ENCODE measurements at regions not wholly inside any gene's neighbourhood (a gene's known extent, or its start where the extent isn't known, plus 50 kb on each side); places are given as distances from the start of the nearest gene placed in this dataset.
"Not testable (repeated sequence)": the region's sequence is repeated elsewhere in the genome, so short reads cannot be mapped to it uniquely, and the experiment has no call there.

DNA sequence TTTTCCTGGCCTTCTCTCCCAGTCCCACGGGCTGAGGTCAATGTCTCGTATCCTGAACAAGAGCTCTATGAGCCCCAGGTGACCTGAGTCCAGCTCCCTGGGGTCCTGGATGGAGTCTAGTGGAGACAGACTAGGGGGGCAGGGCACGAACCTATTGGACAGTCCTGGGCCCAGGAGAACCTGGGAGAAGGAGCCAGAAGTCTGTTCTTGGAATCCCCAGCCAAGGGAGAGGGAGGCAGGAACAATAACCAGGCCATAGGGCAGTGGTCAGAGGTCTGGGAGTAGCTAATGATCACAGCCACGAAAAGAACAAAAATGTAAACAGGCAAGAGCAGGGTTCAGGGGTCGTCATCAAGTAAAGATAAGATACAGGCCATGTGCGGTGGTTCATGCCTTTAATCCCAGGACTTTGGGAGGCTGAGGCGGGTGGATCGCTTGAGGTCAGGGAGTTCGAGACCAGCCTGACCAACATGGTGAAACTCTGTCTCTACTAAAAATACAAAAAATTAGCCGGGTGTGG is 60.8 kb downstream of the COPRS start:
- no peak for DNase-seq (ENCODE audit: low read depth in 2 of 2)

DNA sequence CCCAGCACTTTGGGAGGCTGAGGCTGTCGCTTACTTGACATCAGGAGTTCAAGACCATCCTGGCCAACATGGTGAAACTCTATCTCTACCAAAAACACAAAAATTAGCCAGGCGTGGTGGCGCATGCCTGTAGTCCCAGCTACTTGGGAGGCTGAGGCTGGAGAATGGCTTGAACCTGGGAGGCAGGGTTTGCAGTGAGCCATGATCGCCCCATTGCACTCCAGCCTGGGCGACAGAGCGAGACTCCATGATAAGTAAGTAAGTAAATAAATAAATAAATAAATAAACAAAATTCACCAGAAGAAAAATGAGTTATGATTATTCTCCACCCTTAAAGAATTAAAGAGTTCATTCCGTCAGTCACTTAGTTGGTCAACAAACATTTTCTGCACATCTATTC is 63.1 kb downstream of the COPRS start:
- not testable (repeated sequence) for DNase-seq (ENCODE audit: low read depth in 2 of 2)

- DNase-seq (ENCODE audit: low read depth in 2 of 2), result no peak
Measured at GRCh38 chr17:31794111-31794510, 64.9 kb downstream of the COPRS start.

GRCh38 chr17:31793634-31794033 is 65.4 kb downstream of the COPRS start:
- DNase-seq (ENCODE audit: low read depth in 2 of 2), result not testable (repeated sequence)

DNA sequence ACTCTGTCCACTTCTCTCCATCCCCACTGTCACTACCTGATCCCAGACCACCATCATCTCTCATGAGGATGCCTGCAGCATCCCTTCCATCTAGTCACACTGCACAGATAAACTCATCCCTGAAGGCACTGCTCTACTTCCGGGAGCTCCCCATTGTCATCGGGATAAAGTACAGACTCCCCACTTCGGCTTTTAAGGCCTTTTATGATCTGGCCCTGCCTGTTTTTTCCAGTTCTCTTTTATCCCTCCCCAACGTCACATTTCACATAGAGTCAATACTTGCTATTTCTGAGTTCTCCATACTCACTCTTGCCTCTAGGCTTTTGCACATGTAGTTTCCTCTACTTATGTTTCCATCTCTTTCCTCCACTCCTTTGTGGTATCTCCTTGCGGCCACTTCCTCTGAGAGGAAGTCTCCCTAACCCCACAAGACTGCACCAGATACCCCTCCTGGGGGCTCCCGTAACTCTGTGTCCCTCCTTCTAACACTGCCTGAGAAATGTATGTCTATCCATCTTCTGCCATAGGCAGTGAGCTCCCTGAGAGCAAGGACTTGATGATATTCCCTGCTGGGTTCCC is 66.9 kb downstream of the COPRS start:
- no peak for DNase-seq (ENCODE audit: low read depth in 2 of 2)

- no peak for DNase-seq (ENCODE audit: low read depth in 2 of 2)
Measured at GRCh38 chr17:31789707-31790505, 69.1 kb downstream of the COPRS start.

DNA sequence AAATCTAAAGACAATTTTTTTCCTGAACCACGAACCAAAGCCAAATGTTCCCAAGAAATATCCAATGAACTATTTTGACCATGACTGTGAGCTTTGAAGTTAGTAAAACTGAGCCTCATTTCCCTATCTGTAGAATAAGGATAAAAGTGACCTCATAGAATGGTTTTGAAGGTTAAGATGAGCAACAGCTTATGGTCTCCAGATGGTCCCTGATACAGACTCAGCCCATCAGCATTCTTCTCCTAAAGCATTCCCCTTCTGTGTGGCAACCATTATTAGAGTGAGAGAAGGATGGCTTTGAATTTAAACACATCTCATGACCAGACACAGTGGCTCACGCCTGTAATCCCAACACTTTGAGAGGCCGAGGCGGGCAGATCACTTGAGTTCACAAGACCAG is 70.1 kb downstream of the COPRS start:
- DNase-seq (ENCODE audit: low read depth in 2 of 2), result no peak

GRCh38 chr17:31788571-31788946 is 70.5 kb downstream of the COPRS start:
- DNase-seq (ENCODE audit: low read depth in 2 of 2), result no peak

DNA sequence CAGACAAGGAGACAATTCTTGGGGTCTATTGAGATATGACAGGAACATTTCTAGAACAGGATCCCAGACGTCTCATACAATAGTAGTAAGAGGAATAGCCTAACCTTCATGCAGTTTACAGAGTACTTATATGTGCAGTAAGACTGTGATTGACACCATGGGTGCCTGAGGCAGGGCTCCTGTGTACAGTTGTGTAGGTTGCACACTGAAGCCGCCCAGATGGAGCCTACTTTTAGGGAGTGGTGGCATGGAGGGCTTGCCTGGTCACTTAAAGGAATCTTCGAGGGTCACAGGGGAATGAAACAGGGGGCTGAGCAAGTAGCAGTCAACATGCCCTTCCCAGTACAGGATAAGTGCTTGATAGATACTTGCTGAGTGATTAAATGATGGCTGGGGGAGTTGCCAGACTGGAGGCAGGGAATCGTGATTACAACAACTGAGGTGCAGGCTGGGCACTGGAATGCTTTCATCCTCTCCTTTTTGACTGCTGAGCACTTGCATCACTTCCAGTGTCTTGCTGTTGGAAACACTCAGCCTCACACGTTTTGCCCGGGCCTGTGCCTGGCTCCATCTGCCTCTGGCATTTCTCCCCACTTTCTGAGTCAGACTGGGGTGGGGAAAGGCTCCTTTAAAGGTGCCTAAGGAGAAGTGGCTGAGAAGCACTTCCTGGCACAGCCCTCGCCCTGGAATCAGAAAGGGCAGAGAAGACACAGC is 71.0 kb downstream of the COPRS start:
- DNase-seq (ENCODE audit: low read depth in 2 of 2), result no peak

DNA sequence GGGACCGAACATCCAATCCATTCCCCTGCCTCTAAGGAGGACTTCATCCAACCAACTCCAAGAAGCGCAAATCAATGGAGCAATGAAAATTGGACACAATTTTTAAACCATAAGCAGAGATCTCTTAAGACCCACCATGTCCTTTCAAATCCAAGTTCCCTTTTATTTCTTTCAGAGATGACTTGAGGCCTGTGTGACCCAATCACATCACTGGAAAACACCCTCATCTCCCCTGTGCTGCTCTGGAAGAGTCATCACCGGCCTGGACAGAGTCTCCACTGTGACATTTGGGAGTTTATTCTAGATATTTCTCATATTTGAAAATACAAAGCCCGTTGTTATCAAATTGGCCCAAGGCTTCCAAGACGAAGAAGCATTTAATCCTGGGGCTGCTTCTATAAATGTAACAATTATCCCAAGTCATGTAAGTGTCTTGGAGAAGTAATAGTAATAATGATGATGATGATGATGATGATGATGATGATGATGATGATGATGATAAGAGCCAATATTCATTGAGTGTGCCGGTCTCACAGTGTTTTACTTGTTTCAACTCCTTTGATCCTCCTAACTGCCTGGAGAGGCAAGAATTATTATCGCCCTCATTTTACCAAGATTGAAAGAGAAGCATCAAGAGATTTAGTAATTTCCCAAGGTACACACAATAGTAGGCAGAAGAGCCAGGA is 72.1 kb downstream of the COPRS start:
- no peak for DNase-seq (ENCODE audit: low read depth in 2 of 2)

DNA sequence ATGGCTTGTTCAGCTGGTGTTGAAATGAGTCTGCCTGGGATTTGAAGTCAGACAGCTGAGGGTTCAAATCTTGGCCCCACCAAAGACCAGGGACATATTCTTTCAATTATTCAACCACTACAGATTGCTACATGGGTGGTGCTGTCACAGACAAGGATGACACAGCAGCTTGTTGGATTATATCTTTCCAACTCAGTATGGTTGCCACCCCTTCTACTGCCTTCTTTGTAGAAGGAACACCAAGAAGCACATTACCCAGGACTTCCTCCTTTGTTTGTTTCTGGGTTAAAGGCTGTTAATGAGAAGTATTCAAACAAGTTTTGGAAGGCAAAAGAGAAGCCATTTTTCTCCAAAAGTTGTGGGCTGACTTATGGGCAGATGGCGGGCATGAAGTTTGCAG is 78.6 kb downstream of the COPRS start:
- no peak for DNase-seq (ENCODE audit: low read depth in 2 of 2)

- DNase-seq (ENCODE audit: low read depth in 2 of 2), result no peak
Measured at GRCh38 chr17:31778523-31778922, 80.5 kb downstream of the COPRS start.

DNA sequence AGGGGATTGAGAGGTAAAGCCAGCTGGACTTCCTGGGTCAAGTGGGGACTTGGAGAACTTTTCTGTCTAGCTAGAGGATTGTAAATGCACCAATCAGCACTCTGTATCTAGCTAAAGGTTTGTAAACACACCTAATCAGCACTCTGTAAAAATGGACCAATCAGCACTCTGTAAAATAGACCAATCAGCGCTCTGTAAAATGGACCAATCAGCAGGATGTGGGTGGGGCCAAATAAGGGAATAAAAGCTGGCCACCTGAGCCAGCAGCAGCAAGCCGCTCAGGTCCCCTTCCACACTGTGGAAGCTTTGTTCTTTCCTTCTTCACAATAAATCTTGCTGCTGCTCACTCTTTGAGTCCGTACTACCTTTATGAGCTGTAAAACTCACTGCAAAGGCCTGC is 87.7 kb downstream of the COPRS start:
- DNase-seq (ENCODE audit: low read depth in 2 of 2), result not testable (repeated sequence)

- not testable (repeated sequence) for DNase-seq (ENCODE audit: low read depth in 2 of 2)
Measured at GRCh38 chr17:31770501-31770900, 88.5 kb downstream of the COPRS start.

- not testable (repeated sequence) for DNase-seq (ENCODE audit: low read depth in 2 of 2)
Measured at GRCh38 chr17:31761836-31762510, 97.1 kb downstream of the COPRS start.

GRCh38 chr17:31758646-31759045 is 100.4 kb downstream of the COPRS start:
- no peak for DNase-seq (ENCODE audit: low read depth in 2 of 2)

GRCh38 chr17:31757097-31757496 is 101.9 kb downstream of the COPRS start:
- DNase-seq (ENCODE audit: low read depth in 2 of 2), result no peak

- no peak for DNase-seq (ENCODE audit: low read depth in 2 of 2)
Measured at GRCh38 chr17:31754239-31754945, 104.7 kb downstream of the COPRS start.

DNA sequence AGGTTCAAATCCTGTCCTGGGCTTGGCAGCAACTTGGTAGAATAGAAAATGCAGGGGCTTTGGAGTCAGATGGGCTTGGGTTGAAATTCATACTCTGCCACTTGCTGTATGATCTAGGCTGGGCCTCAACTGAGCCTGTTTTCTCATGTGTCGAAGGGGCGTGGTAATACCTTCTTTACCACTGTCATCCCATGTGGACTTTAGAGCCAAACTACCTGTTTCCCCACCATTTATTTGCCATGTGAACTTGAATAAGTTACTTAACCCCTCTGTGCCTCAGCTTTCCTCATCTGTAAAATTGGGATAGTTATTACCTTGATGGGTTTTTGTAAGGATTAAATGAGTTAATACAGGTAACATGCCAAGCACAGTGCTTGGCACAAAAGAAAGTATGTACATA is 106.0 kb downstream of the COPRS start:
- DNase-seq (ENCODE audit: low read depth in 2 of 2), result no peak

GRCh38 chr17:31752584-31752983 is 106.5 kb downstream of the COPRS start:
- DNase-seq (ENCODE audit: low read depth in 2 of 2), result no peak

GRCh38 chr17:31750578-31750977 is 108.5 kb downstream of the COPRS start:
- DNase-seq (ENCODE audit: low read depth in 2 of 2), result no peak

All from stimulated activated CD8-positive, alpha-beta memory T cell treated with anti-CD3 and anti-CD28 coated beads, Interleukin-2, amount 100 ng/mL, for 48 hours (primary cell).